ENCODE measurements at regions not wholly inside any gene's neighbourhood (a gene's known extent, or its start where the extent isn't known, plus 50 kb on each side); places are given as distances from the start of the nearest gene placed in this dataset.

DNA sequence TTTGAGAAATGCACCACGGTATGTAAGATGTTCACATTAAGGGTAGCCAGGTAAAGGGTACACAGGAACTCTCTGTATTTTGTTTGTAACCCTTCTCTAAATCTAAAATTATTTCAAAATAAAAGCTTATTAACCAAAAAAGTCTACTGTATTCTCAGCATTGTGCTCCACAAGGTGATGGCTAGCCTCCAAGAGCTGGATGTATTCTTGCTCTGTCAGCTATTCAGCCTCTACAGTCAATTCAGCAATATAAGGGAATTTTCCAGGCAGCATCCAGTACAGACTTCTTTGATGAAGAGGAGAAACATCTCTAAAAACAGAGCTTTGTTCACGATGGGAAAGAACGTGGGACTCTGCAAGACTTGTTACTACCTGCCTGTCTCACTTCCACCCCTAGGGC is 63.5 kb upstream of the MAOA start:
- no peak for TF ChIP-seq CTCF (IDR thresholded peaks at IDR 0.05; ENCODE audit: low read depth, low read length)
- no peak for TF ChIP-seq EZH2phosphoT487 (IDR thresholded peaks at IDR 0.05; ENCODE audit: low read depth)
